OCI-M2 (cell line): ENCODE measurements at regions not wholly inside any gene's neighbourhood (a gene's known extent, or its start where the extent isn't known, plus 50 kb on each side); places are given as distances from the start of the nearest gene placed in this dataset.

Experiments
- DNase-seq: peaks from one replicate; lab custom pipeline; 2025; ENCODE audit not compliant: unreplicated experiment; lab: John Stamatoyannopoulos, UW

- no peak for DNase-seq
These were observed 198.2 kb upstream of the KCNG1 start for GRCh38 chr20:51221103-51221502.

- DNase-seq = no peak
These were observed 197.4 kb upstream of the KCNG1 start for GRCh38 chr20:51220293-51220706.

GRCh38 chr20:51219544-51219943, 196.6 kb upstream of the KCNG1 start:
- no peak for DNase-seq

GRCh38 chr20:51218603-51219002, 195.7 kb upstream of the KCNG1 start:
- DNase-seq = no peak

GRCh38 chr20:51217347-51218045, 194.6 kb upstream of the KCNG1 start:
- DNase-seq = no peak

GRCh38 chr20:51216850-51217249, 193.9 kb upstream of the KCNG1 start:
- DNase-seq = no peak

GRCh38 chr20:51212816-51213215, 189.9 kb upstream of the KCNG1 start:
- DNase-seq = no peak

- no peak for DNase-seq
These were observed 188.3 kb upstream of the KCNG1 start for GRCh38 chr20:51211191-51211590.

- DNase-seq = no peak
These were observed 187.2 kb upstream of the KCNG1 start for GRCh38 chr20:51210084-51210483.

GRCh38 chr20:51208162-51208561, 185.3 kb upstream of the KCNG1 start:
- no peak for DNase-seq

GRCh38 chr20:51206032-51206662, 183.2 kb upstream of the KCNG1 start:
- no peak for DNase-seq

- DNase-seq = no peak
These were observed 181.9 kb upstream of the KCNG1 start for GRCh38 chr20:51204794-51205193.

GRCh38 chr20:51204051-51204715, 181.3 kb upstream of the KCNG1 start:
- DNase-seq = no peak

- DNase-seq = no peak
These were observed 179.4 kb upstream of the KCNG1 start for GRCh38 chr20:51202304-51202703.

GRCh38 chr20:51199920-51200319, 177.0 kb upstream of the KCNG1 start:
- DNase-seq = no peak

GRCh38 chr20:51198876-51199523, 176.1 kb upstream of the KCNG1 start:
- no peak for DNase-seq

GRCh38 chr20:51198238-51198637, 175.3 kb upstream of the KCNG1 start:
- no peak for DNase-seq

- DNase-seq = no peak
These were observed 174.2 kb upstream of the KCNG1 start for GRCh38 chr20:51196991-51197651.

- DNase-seq = no peak
These were observed 173.1 kb upstream of the KCNG1 start for GRCh38 chr20:51195990-51196389.

- DNase-seq = no peak
These were observed 172.6 kb upstream of the KCNG1 start for GRCh38 chr20:51195419-51195901.
